ENCODE measurements at regions not wholly inside any gene's neighbourhood (a gene's known extent, or its start where the extent isn't known, plus 50 kb on each side); places are given as distances from the start of the nearest gene placed in this dataset.
"Not testable (repeated sequence)": the region's sequence is repeated elsewhere in the genome, so short reads cannot be mapped to it uniquely, and the experiment has no call there.

DNA sequence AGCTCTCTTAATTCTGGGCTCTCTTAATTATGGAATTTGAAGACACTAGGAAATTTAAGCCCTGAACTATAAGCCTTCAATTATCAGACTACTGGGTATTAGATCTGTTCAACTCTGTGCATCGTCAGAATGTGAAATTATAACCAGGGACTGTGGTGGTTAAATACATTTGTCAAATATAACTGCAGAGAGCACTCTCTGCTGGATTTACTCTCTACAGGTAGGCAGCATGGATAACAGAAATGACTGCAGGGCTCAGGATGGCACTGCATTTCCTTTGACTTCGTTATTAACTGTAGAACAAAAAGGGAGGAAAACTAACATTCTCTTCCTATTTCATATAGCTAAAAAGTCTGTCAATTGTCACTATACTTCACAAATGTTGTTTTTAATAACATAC is 310.1 kb upstream of the RASGEF1B start:
- Histone ChIP-seq H3K36me3 (ENCODE audit: control insufficient read depth, insufficient read depth, low read length) (no peaks in the 10 kb centered on the region), H3K27ac (ENCODE audit: low read length) (no peak overlapping the region), H3K4me1 (ENCODE audit: control insufficient read depth, insufficient read depth, low read length) (no peaks in the 10 kb centered on the region), H3K27me3 (ENCODE audit: control insufficient read depth, insufficient read depth, low read length) (no peaks in the 10 kb centered on the region), H3K9me3 (ENCODE audit: control insufficient read depth, insufficient read depth, low read depth, low read length) (no peaks in the 10 kb centered on the region), H3K4me3 (ENCODE audit: low read depth in 2 of 2, low read length in 2 of 2) (no peak overlapping the region)
- no peak for DNase-seq (ENCODE audit: low read depth, low spot score)
- TF ChIP-seq, protein P1, sequence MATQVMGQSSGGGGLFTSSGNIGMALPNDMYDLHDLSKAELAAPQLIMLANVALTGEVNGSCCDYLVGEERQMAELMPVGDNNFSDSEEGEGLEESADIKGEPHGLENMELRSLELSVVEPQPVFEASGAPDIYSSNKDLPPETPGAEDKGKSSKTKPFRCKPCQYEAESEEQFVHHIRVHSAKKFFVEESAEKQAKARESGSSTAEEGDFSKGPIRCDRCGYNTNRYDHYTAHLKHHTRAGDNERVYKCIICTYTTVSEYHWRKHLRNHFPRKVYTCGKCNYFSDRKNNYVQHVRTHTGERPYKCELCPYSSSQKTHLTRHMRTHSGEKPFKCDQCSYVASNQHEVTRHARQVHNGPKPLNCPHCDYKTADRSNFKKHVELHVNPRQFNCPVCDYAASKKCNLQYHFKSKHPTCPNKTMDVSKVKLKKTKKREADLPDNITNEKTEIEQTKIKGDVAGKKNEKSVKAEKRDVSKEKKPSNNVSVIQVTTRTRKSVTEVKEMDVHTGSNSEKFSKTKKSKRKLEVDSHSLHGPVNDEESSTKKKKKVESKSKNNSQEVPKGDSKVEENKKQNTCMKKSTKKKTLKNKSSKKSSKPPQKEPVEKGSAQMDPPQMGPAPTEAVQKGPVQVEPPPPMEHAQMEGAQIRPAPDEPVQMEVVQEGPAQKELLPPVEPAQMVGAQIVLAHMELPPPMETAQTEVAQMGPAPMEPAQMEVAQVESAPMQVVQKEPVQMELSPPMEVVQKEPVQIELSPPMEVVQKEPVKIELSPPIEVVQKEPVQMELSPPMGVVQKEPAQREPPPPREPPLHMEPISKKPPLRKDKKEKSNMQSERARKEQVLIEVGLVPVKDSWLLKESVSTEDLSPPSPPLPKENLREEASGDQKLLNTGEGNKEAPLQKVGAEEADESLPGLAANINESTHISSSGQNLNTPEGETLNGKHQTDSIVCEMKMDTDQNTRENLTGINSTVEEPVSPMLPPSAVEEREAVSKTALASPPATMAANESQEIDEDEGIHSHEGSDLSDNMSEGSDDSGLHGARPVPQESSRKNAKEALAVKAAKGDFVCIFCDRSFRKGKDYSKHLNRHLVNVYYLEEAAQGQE (IDR thresholded peaks at IDR 0.05; ENCODE audit: insufficient read depth in 1 of 2, low read depth in 2 of 2, low read length in 1 of 2): no peak
- no peak for TF ChIP-seq SIN3A (IDR thresholded peaks at IDR 0.05; ENCODE audit: borderline replicate concordance, insufficient read depth, low read depth, low read length)
- TF ChIP-seq, protein P2, sequence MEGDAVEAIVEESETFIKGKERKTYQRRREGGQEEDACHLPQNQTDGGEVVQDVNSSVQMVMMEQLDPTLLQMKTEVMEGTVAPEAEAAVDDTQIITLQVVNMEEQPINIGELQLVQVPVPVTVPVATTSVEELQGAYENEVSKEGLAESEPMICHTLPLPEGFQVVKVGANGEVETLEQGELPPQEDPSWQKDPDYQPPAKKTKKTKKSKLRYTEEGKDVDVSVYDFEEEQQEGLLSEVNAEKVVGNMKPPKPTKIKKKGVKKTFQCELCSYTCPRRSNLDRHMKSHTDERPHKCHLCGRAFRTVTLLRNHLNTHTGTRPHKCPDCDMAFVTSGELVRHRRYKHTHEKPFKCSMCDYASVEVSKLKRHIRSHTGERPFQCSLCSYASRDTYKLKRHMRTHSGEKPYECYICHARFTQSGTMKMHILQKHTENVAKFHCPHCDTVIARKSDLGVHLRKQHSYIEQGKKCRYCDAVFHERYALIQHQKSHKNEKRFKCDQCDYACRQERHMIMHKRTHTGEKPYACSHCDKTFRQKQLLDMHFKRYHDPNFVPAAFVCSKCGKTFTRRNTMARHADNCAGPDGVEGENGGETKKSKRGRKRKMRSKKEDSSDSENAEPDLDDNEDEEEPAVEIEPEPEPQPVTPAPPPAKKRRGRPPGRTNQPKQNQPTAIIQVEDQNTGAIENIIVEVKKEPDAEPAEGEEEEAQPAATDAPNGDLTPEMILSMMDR (IDR thresholded peaks at IDR 0.05): no peak
- no peak for TF ChIP-seq POLR2AphosphoS5 (IDR thresholded peaks at IDR 0.05; ENCODE audit: low read depth, low read length)
- no peak for TF ChIP-seq TCF7L2 (IDR thresholded peaks at IDR 0.05; ENCODE audit: low read depth, low read length)
- in situ Hi-C loops (cut with HindIII; ENCODE audit: low pct_unique_long_range_greater_than_20kb, low sequenced_read_pairs) (no loop called here), intact Hi-C loops (cut with micrococcal nuclease; ENCODE audit: unreplicated experiment) (no loop called here)
- ATAC-seq: no peak
- ChIA-PET POLR2A (no interaction called here), CTCF (no interaction called here)
- BruUV-seq (replicated peaks): no TSS peak

DNA sequence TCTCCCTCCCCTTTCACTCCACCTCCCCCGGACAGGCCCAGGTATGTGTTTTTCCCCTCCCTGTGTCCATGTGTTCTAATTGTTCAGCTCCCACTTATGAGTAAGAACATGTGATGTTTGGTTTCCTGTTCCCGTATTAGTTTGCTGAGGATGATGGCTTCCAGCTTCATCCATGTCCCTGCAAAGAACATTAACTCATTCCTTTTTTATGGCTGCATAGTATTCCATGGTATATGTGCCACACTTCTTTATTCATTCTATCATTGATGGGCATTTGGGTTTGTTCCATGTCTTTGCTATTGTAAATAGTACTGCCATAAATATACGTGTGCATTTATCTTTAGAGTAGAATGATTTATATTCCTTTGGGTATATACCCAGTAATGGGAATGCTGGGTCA is 306.0 kb upstream of the RASGEF1B start:
- ATAC-seq; intact Hi-C loops (cut with micrococcal nuclease; ENCODE audit: unreplicated experiment); in situ Hi-C loops (cut with HindIII; ENCODE audit: low pct_unique_long_range_greater_than_20kb, low sequenced_read_pairs): not testable (repeated sequence)

DNA sequence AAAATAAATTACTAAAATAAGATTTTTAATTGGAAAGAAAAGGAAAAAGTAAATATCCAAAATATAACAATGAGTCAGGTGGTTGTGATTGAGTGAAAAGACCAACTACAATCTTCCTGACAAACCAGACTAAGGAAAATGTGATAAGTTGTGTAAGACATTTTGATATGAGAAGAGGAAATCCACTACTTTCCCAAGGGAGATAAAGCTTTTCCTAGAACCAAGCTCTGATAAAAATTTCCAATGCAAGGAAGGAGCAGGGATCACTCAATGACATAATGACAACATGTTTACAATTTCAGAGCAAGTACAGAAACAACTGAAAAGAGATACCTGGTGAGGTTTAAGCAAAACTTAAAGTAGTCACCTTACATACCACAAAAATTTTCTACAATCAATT is 305.1 kb upstream of the RASGEF1B start:
- intact Hi-C loops (cut with micrococcal nuclease; ENCODE audit: unreplicated experiment) (no loop called here), in situ Hi-C loops (cut with HindIII; ENCODE audit: low pct_unique_long_range_greater_than_20kb, low sequenced_read_pairs) (no loop called here)
- H3K27ac ChIP-seq (ENCODE audit: low read length): no peak overlapping the region
- no peaks in the 10 kb centered on the region for H3K9me3 ChIP-seq (ENCODE audit: control insufficient read depth, insufficient read depth, low read depth, low read length)
- TF ChIP-seq SIN3A (IDR thresholded peaks at IDR 0.05; ENCODE audit: borderline replicate concordance, insufficient read depth, low read depth, low read length) (no peak), TCF7L2 (IDR thresholded peaks at IDR 0.05; ENCODE audit: low read depth, low read length) (no peak), POLR2AphosphoS5 (IDR thresholded peaks at IDR 0.05; ENCODE audit: low read depth, low read length) (no peak)
- TF ChIP-seq, protein P1 (IDR thresholded peaks at IDR 0.05; ENCODE audit: insufficient read depth in 1 of 2, low read depth in 2 of 2, low read length in 1 of 2): no peak
- TF ChIP-seq, protein P2 (IDR thresholded peaks at IDR 0.05): no peak
- no peak overlapping the region for H3K4me3 ChIP-seq (ENCODE audit: low read depth in 2 of 2, low read length in 2 of 2)
- no peaks in the 10 kb centered on the region for H3K27me3 ChIP-seq (ENCODE audit: control insufficient read depth, insufficient read depth, low read length)
- no TSS peak for BruUV-seq (replicated peaks)
- DNase-seq (ENCODE audit: low read depth, low spot score) (no peak), ATAC-seq (no peak)
- H3K36me3 ChIP-seq (ENCODE audit: control insufficient read depth, insufficient read depth, low read length): no peaks in the 10 kb centered on the region
- ChIA-PET CTCF (no interaction called here), POLR2A (no interaction called here)
- no peaks in the 10 kb centered on the region for H3K4me1 ChIP-seq (ENCODE audit: control insufficient read depth, insufficient read depth, low read length)

More for the DNA sequence above, 306.0 kb upstream of the RASGEF1B start:
- BruUV-seq (replicated peaks); H3K9me3 ChIP-seq (ENCODE audit: control insufficient read depth, insufficient read depth, low read depth, low read length); CTCF ChIA-PET; POLR2A ChIA-PET; H3K4me1 ChIP-seq (ENCODE audit: control insufficient read depth, insufficient read depth, low read length); H3K27ac ChIP-seq (ENCODE audit: low read length); DNase-seq (ENCODE audit: low read depth, low spot score); H3K4me3 ChIP-seq (ENCODE audit: low read depth in 2 of 2, low read length in 2 of 2); H3K36me3 ChIP-seq (ENCODE audit: control insufficient read depth, insufficient read depth, low read length); H3K27me3 ChIP-seq (ENCODE audit: control insufficient read depth, insufficient read depth, low read length): not testable (repeated sequence)

All from Panc1 (cell line).